Osteoblast (primary cell): ENCODE measurements at regions not wholly inside any gene's neighbourhood (a gene's known extent, or its start where the extent isn't known, plus 50 kb on each side); places are given as distances from the start of the nearest gene placed in this dataset.

Experiments used
- DNase-seq: peaks from one replicate; pipeline ENCODE4 v3.0.0; 2011; ENCODE audit warnings: low spot score, mixed read lengths; ENCODE audit not compliant: insufficient read length; ENCODE audit errors: missing footprints
- H2AFZ ChIP-seq: 2 replicates; pipeline ENCODE4 v1.6.0; 2011; ENCODE audit warnings: mild to moderate bottlenecking, low read length
- H3K27ac ChIP-seq: 2 replicates; pipeline ENCODE4 v1.5.1; 2011; ENCODE audit warnings: mild to moderate bottlenecking, low read depth, low read length, moderate library complexity
- H3K27me3 ChIP-seq: 2 replicates; pipeline ENCODE4 v1.6.0; 2012; ENCODE audit warnings: mild to moderate bottlenecking, control low read depth, inconsistent platforms, low read length, moderate library complexity; ENCODE audit not compliant: insufficient read depth
- H3K36me3 ChIP-seq: 2 replicates; pipeline ENCODE4 v1.5.1; 2011; ENCODE audit warnings: mild to moderate bottlenecking, low read length, control low read depth, moderate library complexity; ENCODE audit not compliant: insufficient read depth
- H3K4me1 ChIP-seq: 2 replicates; pipeline ENCODE4 v1.5.1; 2011; ENCODE audit warnings: mild to moderate bottlenecking, low read length, control low read depth, moderate library complexity; ENCODE audit not compliant: insufficient read depth
- H3K4me2 ChIP-seq: 2 replicates; pipeline ENCODE4 v1.6.0; 2011; ENCODE audit warnings: mild to moderate bottlenecking, low read length; ENCODE audit not compliant: insufficient read depth
- H3K4me3 ChIP-seq: fragments of 200-600 bp; sonication (generic); 3 replicates; pipeline ENCODE4 v1.5.1; 2012; ENCODE audit warnings: mild to moderate bottlenecking, low read length, inconsistent platforms; ENCODE audit not compliant: insufficient read depth
- H3K79me2 ChIP-seq: 2 replicates; pipeline ENCODE4 v1.6.0; 2012; ENCODE audit warnings: mild to moderate bottlenecking, low read length, control low read depth, inconsistent platforms; ENCODE audit not compliant: insufficient read depth
- H3K9me3 ChIP-seq: 2 replicates; pipeline ENCODE4 v1.5.1; 2011; ENCODE audit warnings: low read depth, low read length, control low read depth
- H4K20me1 ChIP-seq: 2 replicates; pipeline ENCODE4 v1.6.0; 2012; ENCODE audit warnings: mild to moderate bottlenecking, low read length, control low read depth; ENCODE audit not compliant: insufficient read depth
- TF ChIP-seq, protein P1 (sequence below): IDR thresholded peaks from 2 replicates; pipeline ENCODE4 v1.5.1; 2011; ENCODE audit warnings: mild to moderate bottlenecking, low read depth, low read length, moderate library complexity; ENCODE audit errors: extremely low read depth

DNA sequence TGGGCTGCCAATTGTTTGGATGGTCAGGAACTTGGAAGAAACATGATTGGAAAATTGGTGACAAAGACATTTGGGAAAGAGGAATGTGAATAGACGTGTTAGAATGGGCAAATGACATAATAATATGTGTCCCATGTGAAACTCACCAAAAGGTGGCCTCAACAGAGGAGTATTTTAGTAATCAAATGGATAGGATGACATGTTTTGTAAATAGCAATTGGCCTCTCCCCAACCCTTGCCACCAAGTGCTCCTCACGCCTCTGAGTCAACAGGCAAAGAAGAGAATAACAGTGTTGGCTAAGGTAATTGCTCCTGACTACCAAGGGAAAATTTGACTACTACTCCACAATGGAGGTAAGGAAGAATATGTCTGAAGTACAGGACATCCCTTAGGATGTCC lies 81.4 kb downstream of the ATXN7L3B start:
- no peak overlapping the region for H2AFZ ChIP-seq
- H3K4me1 ChIP-seq = no peaks in the 10 kb centered on the region
- no peaks in the 10 kb centered on the region for H3K79me2 ChIP-seq
- H3K4me2 ChIP-seq = no peak overlapping the region
- no peaks in the 10 kb centered on the region for H4K20me1 ChIP-seq
- no peaks in the 10 kb centered on the region for H3K9me3 ChIP-seq
- no peak overlapping the region for H3K4me3 ChIP-seq
- TF ChIP-seq, protein P1, sequence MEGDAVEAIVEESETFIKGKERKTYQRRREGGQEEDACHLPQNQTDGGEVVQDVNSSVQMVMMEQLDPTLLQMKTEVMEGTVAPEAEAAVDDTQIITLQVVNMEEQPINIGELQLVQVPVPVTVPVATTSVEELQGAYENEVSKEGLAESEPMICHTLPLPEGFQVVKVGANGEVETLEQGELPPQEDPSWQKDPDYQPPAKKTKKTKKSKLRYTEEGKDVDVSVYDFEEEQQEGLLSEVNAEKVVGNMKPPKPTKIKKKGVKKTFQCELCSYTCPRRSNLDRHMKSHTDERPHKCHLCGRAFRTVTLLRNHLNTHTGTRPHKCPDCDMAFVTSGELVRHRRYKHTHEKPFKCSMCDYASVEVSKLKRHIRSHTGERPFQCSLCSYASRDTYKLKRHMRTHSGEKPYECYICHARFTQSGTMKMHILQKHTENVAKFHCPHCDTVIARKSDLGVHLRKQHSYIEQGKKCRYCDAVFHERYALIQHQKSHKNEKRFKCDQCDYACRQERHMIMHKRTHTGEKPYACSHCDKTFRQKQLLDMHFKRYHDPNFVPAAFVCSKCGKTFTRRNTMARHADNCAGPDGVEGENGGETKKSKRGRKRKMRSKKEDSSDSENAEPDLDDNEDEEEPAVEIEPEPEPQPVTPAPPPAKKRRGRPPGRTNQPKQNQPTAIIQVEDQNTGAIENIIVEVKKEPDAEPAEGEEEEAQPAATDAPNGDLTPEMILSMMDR = no peak
- DNase-seq = no peak
- H3K27ac ChIP-seq = no peak overlapping the region
- H3K27me3 ChIP-seq = no peaks in the 10 kb centered on the region
- no peaks in the 10 kb centered on the region for H3K36me3 ChIP-seq

DNA sequence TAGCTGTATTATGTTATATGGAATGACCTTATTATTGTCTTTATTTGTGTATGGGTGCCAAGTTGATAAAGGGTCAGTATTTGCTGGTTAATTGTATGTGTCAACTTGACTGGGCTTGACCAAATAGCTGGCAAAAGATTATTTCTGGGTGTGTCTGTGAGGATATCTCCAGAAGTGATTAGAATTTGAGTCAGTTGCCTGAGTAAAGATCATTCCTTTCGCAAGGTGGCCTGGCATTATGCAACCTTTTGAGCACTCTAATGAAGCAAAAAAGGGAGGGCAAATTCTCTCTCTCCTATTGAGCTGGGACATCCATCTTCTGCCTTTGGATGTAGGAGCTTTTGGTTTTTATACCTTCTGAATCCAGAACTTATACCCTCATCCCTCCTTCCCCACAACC lies 82.2 kb downstream of the ATXN7L3B start:
- Histone ChIP-seq H3K4me3 (no peak overlapping the region), H2AFZ (no peak overlapping the region), H3K9me3 (no peaks in the 10 kb centered on the region), H3K79me2 (no peaks in the 10 kb centered on the region), H3K27me3 (no peaks in the 10 kb centered on the region), H4K20me1 (no peaks in the 10 kb centered on the region), H3K36me3 (no peaks in the 10 kb centered on the region), H3K4me2 (no peak overlapping the region), H3K4me1 (no peaks in the 10 kb centered on the region), H3K27ac (no peak overlapping the region)
- DNase-seq = no peak
- TF ChIP-seq, protein P1 = no peak

DNA sequence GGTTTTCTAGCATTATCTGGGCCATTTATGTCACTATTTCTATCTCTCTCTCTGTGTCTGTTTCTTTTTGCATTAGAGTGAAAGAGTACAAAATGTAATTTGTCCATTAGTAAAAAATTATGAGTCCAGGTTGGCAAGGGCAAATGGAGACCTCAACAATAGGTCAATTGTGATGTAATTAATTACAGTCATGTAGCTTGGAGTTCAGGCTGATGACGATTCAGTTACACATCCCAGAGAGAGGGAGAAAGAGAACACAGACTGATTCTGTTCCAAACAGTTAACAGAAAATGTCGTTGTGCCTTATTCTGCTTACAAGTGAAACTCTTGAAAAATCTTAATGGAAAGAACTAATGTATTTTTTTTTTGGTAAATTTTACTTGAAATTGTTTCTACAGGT lies 83.3 kb downstream of the ATXN7L3B start:
- no peak for DNase-seq
- Histone ChIP-seq H3K9me3 (no peaks in the 10 kb centered on the region), H4K20me1 (no peaks in the 10 kb centered on the region), H3K4me2 (no peak overlapping the region), H3K79me2 (no peaks in the 10 kb centered on the region), H2AFZ (no peak overlapping the region), H3K4me3 (no peak overlapping the region), H3K36me3 (no peaks in the 10 kb centered on the region), H3K27me3 (no peaks in the 10 kb centered on the region), H3K27ac (no peak overlapping the region), H3K4me1 (no peaks in the 10 kb centered on the region)
- TF ChIP-seq, protein P1 = no peak

DNA sequence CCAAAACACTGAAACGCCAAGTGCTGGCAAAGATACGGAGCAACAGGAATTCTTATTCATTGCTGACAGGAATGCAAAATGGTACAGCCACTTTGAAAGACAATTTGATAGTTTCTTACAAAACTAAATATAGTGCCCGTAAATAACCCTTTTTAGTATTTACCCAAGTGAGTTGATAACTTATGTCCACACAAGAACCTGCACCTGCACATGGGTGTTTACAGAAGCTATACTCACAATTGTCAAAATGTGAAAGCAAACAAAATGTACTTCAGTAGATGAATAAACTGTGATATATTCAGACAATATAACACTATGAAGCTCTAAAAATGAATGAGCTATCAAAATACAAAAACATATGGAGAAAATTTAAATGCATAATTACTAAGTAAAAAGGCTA lies 86.6 kb downstream of the ATXN7L3B start:
- no peak for DNase-seq
- H3K9me3 ChIP-seq = peaks cover 3% of the 10 kb centered on the region
- no peaks in the 10 kb centered on the region for H3K4me1 ChIP-seq
- no peak overlapping the region for H3K4me3 ChIP-seq
- H3K27ac ChIP-seq = no peak overlapping the region
- no peaks in the 10 kb centered on the region for H3K79me2 ChIP-seq
- TF ChIP-seq, protein P1 = no peak
- no peaks in the 10 kb centered on the region for H3K36me3 ChIP-seq
- no peaks in the 10 kb centered on the region for H3K27me3 ChIP-seq
- no peak overlapping the region for H3K4me2 ChIP-seq
- H4K20me1 ChIP-seq = no peaks in the 10 kb centered on the region
- no peak overlapping the region for H2AFZ ChIP-seq
